ENCODE measurements at regions not wholly inside any gene's neighbourhood (a gene's known extent, or its start where the extent isn't known, plus 50 kb on each side); places are given as distances from the start of the nearest gene placed in this dataset.
"Not testable (repeated sequence)": the region's sequence is repeated elsewhere in the genome, so short reads cannot be mapped to it uniquely, and the experiment has no call there.

DNA sequence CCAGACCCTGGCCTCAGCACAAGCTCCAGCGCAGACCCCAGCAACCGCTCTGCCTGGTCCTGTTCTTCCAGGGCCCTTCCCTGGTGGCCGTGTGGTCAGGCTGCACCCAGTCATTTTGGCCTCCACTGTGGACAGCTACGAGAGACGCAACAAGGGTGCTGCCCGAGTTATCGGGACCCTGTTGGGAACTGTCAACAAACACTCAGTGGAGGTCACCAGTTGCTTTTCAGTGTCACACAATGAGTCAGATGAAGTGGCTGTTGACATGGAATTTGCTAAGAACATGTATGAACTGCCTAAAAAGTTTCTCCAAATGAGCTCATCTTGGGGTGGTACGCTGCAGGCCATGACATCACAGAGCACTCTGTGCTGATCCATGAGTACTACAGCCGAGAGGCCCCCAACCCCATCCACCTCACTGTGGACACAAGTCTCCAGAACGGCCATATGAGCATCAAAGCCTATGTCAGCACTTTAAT, 190.7 kb upstream of the TPTE start:
- TF ChIP-seq RARB (CRISPR knock-in tag; IDR thresholded peaks at IDR 0.05); ZNF8 (CRISPR knock-in tag; IDR thresholded peaks at IDR 0.05); ZFP3 (CRISPR knock-in tag; IDR thresholded peaks at IDR 0.05); ZFP30 (CRISPR knock-in tag; IDR thresholded peaks at IDR 0.05); ARNTL (CRISPR knock-in tag; IDR thresholded peaks at IDR 0.05; ENCODE audit: borderline replicate concordance, low read depth); PPARA (CRISPR knock-in tag; IDR thresholded peaks at IDR 0.05; ENCODE audit: borderline replicate concordance); ESRRG (CRISPR knock-in tag; IDR thresholded peaks at IDR 0.05); ZNF70 (CRISPR knock-in tag; IDR thresholded peaks at IDR 0.05); OSR1 (CRISPR knock-in tag; IDR thresholded peaks at IDR 0.05): not testable (repeated sequence)
- TF ChIP-seq, protein P1, sequence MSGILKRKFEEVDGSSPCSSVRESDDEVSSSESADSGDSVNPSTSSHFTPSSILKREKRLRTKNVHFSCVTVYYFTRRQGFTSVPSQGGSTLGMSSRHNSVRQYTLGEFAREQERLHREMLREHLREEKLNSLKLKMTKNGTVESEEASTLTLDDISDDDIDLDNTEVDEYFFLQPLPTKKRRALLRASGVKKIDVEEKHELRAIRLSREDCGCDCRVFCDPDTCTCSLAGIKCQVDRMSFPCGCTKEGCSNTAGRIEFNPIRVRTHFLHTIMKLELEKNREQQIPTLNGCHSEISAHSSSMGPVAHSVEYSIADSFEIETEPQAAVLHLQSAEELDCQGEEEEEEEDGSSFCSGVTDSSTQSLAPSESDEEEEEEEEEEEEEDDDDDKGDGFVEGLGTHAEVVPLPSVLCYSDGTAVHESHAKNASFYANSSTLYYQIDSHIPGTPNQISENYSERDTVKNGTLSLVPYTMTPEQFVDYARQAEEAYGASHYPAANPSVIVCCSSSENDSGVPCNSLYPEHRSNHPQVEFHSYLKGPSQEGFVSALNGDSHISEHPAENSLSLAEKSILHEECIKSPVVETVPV (CRISPR knock-in tag; IDR thresholded peaks at IDR 0.05), result not testable (repeated sequence)
- TF ChIP-seq, protein P2, sequence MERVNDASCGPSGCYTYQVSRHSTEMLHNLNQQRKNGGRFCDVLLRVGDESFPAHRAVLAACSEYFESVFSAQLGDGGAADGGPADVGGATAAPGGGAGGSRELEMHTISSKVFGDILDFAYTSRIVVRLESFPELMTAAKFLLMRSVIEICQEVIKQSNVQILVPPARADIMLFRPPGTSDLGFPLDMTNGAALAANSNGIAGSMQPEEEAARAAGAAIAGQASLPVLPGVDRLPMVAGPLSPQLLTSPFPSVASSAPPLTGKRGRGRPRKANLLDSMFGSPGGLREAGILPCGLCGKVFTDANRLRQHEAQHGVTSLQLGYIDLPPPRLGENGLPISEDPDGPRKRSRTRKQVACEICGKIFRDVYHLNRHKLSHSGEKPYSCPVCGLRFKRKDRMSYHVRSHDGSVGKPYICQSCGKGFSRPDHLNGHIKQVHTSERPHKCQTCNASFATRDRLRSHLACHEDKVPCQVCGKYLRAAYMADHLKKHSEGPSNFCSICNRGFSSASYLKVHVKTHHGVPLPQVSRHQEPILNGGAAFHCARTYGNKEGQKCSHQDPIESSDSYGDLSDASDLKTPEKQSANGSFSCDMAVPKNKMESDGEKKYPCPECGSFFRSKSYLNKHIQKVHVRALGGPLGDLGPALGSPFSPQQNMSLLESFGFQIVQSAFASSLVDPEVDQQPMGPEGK (CRISPR knock-in tag; IDR thresholded peaks at IDR 0.05; ENCODE audit: borderline replicate concordance), result not testable (repeated sequence)
- TF ChIP-seq, protein P3, sequence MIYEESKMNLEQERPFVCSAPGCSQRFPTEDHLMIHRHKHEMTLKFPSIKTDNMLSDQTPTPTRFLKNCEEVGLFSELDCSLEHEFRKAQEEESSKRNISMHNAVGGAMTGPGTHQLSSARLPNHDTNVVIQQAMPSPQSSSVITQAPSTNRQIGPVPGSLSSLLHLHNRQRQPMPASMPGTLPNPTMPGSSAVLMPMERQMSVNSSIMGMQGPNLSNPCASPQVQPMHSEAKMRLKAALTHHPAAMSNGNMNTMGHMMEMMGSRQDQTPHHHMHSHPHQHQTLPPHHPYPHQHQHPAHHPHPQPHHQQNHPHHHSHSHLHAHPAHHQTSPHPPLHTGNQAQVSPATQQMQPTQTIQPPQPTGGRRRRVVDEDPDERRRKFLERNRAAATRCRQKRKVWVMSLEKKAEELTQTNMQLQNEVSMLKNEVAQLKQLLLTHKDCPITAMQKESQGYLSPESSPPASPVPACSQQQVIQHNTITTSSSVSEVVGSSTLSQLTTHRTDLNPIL (CRISPR knock-in tag; IDR thresholded peaks at IDR 0.05; ENCODE audit: low read depth), result not testable (repeated sequence)
